Spinal cord (tissue), 9 donors: ENCODE measurements at regions not wholly inside any gene's neighbourhood (a gene's known extent, or its start where the extent isn't known, plus 50 kb on each side); places are given as distances from the start of the nearest gene placed in this dataset.

Experiments used
- DNase-seq, 6 donors: peaks; one replicate each; pipeline versions ENCODE4 v3.0.0 to v3.0.0-alpha.2; 2013 to 2015; ENCODE audit warnings: low spot score in 6 of 6, low read depth in 4 of 6
- H3K27ac ChIP-seq: one replicate; pipeline ENCODE4 v1.5.1; 2013; ENCODE audit warnings: low read depth, low read length, control low read depth
- H3K27me3 ChIP-seq: one replicate; pipeline ENCODE4 v1.6.1; 2013; ENCODE audit warnings: low read length; ENCODE audit not compliant: control insufficient read depth, insufficient read depth
- H3K36me3 ChIP-seq: one replicate; pipeline ENCODE4 v1.6.1; 2013; ENCODE audit warnings: low read length; ENCODE audit not compliant: control insufficient read depth, insufficient read depth
- H3K4me1 ChIP-seq: one replicate; pipeline ENCODE4 v1.6.1; 2013; ENCODE audit warnings: low read length; ENCODE audit not compliant: control insufficient read depth, insufficient read depth
- H3K4me3 ChIP-seq: one replicate; pipeline ENCODE4 v1.5.1; 2013; ENCODE audit warnings: low read depth, low read length, control low read depth
- H3K9me3 ChIP-seq: one replicate; pipeline ENCODE4 v1.6.1; 2013; ENCODE audit warnings: low read length; ENCODE audit not compliant: control insufficient read depth, insufficient read depth
- WGBS: methylation state at CpG from one replicate; pipeline ENCODE4 v1.1.5; 2013; ENCODE audit warnings: missing lambda C conversion rate; ENCODE audit not compliant: insufficient coverage; 5-methylcytosine and 5-hydroxymethylcytosine counted together
- donor health status: healthy.

DNA sequence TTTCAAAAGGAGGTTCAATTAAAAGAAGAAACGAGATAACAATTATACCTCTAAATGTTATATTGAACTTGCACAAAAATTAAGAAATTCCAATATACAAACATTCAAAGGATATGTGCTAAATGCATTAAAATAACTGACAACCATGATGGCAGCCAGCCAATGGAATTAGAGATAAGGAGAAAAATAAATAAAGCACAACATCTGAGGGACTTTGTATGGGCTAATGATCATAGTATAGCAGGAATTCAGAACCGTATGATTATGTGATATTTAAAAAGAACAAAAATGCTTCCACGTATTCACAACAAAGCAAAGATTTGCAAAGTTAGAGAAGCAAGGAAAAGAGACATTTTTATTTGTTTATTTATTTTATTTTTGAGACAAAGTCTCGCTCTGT is 1103.0 kb downstream of the CBLN2 start:
- no peaks in the 10 kb centered on the region for H3K4me1 ChIP-seq
- H3K4me3 ChIP-seq: no peak overlapping the region
- H3K27me3 ChIP-seq: no peaks in the 10 kb centered on the region
- no peak for DNase-seq
- H3K27ac ChIP-seq: no peak overlapping the region
- H3K9me3 ChIP-seq: no peaks in the 10 kb centered on the region
- 89% methylated on average over 1 of the region's 4 CpGs for WGBS
- H3K36me3 ChIP-seq: no peaks in the 10 kb centered on the region

GRCh38 chr18:71437511-71437910 is 1106.6 kb downstream of the CBLN2 start:
- DNase-seq: peak in 1 of 6 donors; percentile 52
- WGBS: no CpG with 5 or more reads among the region's 2 CpGs
- no peaks in the 10 kb centered on the region for H3K36me3 ChIP-seq

GRCh38 chr18:71433373-71433772 is 1110.8 kb downstream of the CBLN2 start:
- peaks cover 3% of the 10 kb centered on the region for H3K4me1 ChIP-seq
- H3K4me3 ChIP-seq: no peak overlapping the region
- no peaks in the 10 kb centered on the region for H3K36me3 ChIP-seq
- H3K27me3 ChIP-seq: no peaks in the 10 kb centered on the region
- WGBS: 83% methylated on average over 1 of the region's 2 CpGs
- no peak overlapping the region for H3K27ac ChIP-seq
- DNase-seq: no peak
- H3K9me3 ChIP-seq: no peaks in the 10 kb centered on the region

More at GRCh38 chr18:71437511-71437910, 1106.6 kb downstream of the CBLN2 start:
- Histone ChIP-seq H3K4me1 (no peaks in the 10 kb centered on the region), H3K27me3 (no peaks in the 10 kb centered on the region), H3K4me3 (no peak overlapping the region), H3K27ac (no peak overlapping the region), H3K9me3 (no peaks in the 10 kb centered on the region)

- DNase-seq: no peak
- no peak overlapping the region for H3K4me3 ChIP-seq
- peaks cover 3% of the 10 kb centered on the region for H3K4me1 ChIP-seq
- no peaks in the 10 kb centered on the region for H3K36me3 ChIP-seq
- no peak overlapping the region for H3K27ac ChIP-seq
- no peaks in the 10 kb centered on the region for H3K9me3 ChIP-seq
- H3K27me3 ChIP-seq: no peaks in the 10 kb centered on the region
These were observed 1112.5 kb downstream of the CBLN2 start for GRCh38 chr18:71431689-71432088.

DNA sequence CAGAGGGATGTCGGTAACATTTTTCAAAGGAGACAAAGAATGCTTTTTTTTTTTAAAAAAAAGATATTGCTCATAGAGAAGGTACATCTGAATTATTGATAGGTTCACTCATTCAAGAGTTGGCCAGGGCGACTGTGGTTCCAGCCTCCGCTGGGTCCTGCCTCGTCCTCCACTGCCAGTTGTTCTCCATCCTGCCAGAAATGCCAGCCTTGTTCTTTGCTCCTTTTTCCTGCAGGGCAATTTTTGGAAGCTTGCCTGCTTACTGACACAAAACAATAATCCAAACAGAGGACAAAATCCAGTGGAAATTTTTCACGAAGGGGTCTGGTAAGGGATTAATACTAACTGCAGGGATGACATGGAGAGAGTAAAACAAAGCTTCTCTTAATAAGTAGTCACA is 1113.0 kb downstream of the CBLN2 start:
- peak in 2 of 6 donors; percentile 27 to 33 for DNase-seq
- H3K4me3 ChIP-seq: no peak overlapping the region
- peaks cover 3% of the 10 kb centered on the region for H3K4me1 ChIP-seq
- 47% methylated on average over 3 of the region's 5 CpGs for WGBS
- H3K27ac ChIP-seq: no peak overlapping the region
- no peaks in the 10 kb centered on the region for H3K27me3 ChIP-seq
- no peaks in the 10 kb centered on the region for H3K9me3 ChIP-seq
- no peaks in the 10 kb centered on the region for H3K36me3 ChIP-seq

DNA sequence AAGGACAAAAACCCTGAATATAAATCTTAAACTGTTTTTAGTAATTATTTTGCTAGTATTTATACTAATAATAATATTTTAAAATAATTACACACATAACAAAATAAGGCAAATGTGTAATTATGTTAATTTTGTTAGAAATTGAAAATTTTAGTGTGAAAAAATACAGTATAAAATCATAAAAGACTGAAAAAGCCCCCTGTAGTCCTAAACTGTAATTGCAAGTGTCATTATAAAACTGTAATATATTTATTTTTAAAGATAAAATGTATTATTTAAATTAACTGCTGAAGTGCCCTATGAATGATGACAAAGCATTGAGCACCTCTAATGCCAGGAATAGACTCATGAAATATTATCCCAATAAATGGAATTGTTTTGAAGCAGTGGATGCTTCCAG is 1117.7 kb downstream of the CBLN2 start:
- Histone ChIP-seq H3K4me1 (peaks cover 3% of the 10 kb centered on the region), H3K4me3 (no peak overlapping the region), H3K27me3 (no peaks in the 10 kb centered on the region), H3K9me3 (no peaks in the 10 kb centered on the region), H3K36me3 (no peaks in the 10 kb centered on the region), H3K27ac (no peak overlapping the region)
- no peak for DNase-seq

GRCh38 chr18:71405169-71405809 is 1116.4 kb downstream of the SOCS6 start:
- H3K4me3 ChIP-seq: no peak overlapping the region
- no peaks in the 10 kb centered on the region for H3K4me1 ChIP-seq
- H3K9me3 ChIP-seq: no peaks in the 10 kb centered on the region
- no peaks in the 10 kb centered on the region for H3K36me3 ChIP-seq
- DNase-seq: peak in 3 of 6 donors; percentile 1 to 13 (median 11)
- no peaks in the 10 kb centered on the region for H3K27me3 ChIP-seq
- H3K27ac ChIP-seq: no peak overlapping the region
- WGBS: no CpG with 5 or more reads among the region's 8 CpGs

GRCh38 chr18:71403501-71403900 is 1114.7 kb downstream of the SOCS6 start:
- Histone ChIP-seq H3K27me3 (no peaks in the 10 kb centered on the region), H3K36me3 (no peaks in the 10 kb centered on the region), H3K9me3 (no peaks in the 10 kb centered on the region), H3K4me3 (no peak overlapping the region), H3K27ac (no peak overlapping the region), H3K4me1 (no peaks in the 10 kb centered on the region)
- peak in 1 of 6 donors; percentile 85 for DNase-seq
- WGBS: 100% methylated on average over 1 of the region's 2 CpGs

GRCh38 chr18:71398531-71398930 is 1109.7 kb downstream of the SOCS6 start:
- H3K27ac ChIP-seq: no peak overlapping the region
- no peak overlapping the region for H3K4me3 ChIP-seq
- no peaks in the 10 kb centered on the region for H3K36me3 ChIP-seq
- H3K4me1 ChIP-seq: no peaks in the 10 kb centered on the region
- H3K9me3 ChIP-seq: no peaks in the 10 kb centered on the region
- no peaks in the 10 kb centered on the region for H3K27me3 ChIP-seq
- peak in 5 of 6 donors; percentile 5 to 64 (median 19) for DNase-seq
- WGBS: 36% methylated on average over 2 of the region's 4 CpGs

DNA sequence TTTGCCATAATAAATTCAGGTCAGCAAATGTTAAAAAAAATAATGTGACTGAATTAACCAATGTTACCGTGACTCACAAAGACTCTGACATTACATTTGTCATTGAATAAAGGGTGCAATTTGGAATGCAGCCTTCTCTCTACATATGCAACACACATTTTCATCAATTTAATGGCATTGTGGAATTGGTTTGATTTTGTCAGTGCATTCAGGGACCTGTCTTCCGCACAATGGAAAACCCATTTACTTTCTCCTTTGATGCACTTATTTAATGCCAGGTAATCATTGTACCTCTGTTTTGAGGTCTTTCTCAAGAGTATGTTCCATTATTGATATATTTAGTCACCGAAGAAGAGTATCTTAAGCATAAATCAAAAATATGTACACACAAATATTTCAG is 1099.3 kb downstream of the SOCS6 start:
- no peak overlapping the region for H3K27ac ChIP-seq
- WGBS: no CpG with 5 or more reads among the region's 3 CpGs
- peak in 1 of 6 donors; percentile 9 for DNase-seq

More for the DNA sequence above, 1099.3 kb downstream of the SOCS6 start:
- Histone ChIP-seq H3K36me3 (no peaks in the 10 kb centered on the region), H3K4me3 (no peak overlapping the region), H3K4me1 (no peaks in the 10 kb centered on the region), H3K27me3 (no peaks in the 10 kb centered on the region), H3K9me3 (no peaks in the 10 kb centered on the region)
